GM12892 (cell line): ENCODE measurements at regions not wholly inside any gene's neighbourhood (a gene's known extent, or its start where the extent isn't known, plus 50 kb on each side); places are given as distances from the start of the nearest gene placed in this dataset.

ENCODE experiments used
- POLR2A ChIP-seq: IDR thresholded peaks from 2 replicates; pipeline ENCODE4 v1.6.1; 2011; ENCODE audit warnings: low read depth, low read length, control low read depth
- POLR2AphosphoS5 ChIP-seq: IDR thresholded peaks from 2 replicates; pipeline ENCODE4 v1.6.1; 2011; ENCODE audit warnings: low read depth, low read length, control low read depth

GRCh38 chr7:47698386-47698785 is 116.5 kb upstream of the TNS3 start:
- TF ChIP-seq POLR2AphosphoS5: no peak
- no peak for TF ChIP-seq POLR2A
